Suppressor macrophage treated with lipopolysaccharide for 4 hours (primary cell): ENCODE measurements at regions not wholly inside any gene's neighbourhood (a gene's known extent, or its start where the extent isn't known, plus 50 kb on each side); places are given as distances from the start of the nearest gene placed in this dataset.

Source experiments
- DNase-seq: peaks from one replicate; pipeline ENCODE4 v3.0.0-alpha.2; 2020

DNA sequence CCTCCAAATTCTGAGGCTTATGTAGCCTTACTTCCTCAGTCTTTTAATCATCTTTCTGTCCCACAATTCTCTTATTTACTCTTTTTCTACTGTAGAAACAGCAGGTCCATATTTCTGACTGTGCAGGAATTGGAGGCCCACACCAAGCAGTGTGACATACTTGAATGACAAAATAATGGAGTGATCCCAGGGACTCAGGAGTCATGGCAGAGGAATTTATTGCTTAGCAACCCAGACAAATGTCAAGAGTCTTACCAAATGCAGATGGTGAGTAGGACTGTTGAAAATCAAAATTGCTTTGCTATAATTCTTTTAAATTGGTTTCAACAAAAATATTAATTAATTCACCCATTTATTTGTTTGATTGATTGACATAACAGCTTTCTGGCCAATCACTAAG, 59.9 kb downstream of the HTR1B start:
- no peak for DNase-seq

DNA sequence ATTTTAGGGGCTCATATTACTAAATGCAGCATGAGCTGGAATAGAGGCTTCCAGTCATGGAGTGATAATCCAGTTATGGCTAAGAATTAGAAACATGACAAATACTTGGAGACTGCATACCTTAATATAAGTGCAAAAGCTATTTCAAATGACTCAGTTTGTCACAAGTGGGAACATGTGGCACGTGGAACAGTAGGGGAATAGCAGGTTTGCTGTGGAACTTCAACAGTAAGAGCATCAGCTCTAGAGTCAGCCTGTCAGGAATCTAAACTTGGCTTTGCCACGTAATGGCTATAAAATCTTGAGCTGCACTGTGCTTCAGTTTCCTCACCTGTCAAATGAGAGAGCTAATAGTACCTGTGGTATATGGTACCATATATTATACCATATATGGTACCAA, 62.1 kb downstream of the HTR1B start:
- DNase-seq = no peak

- no peak for DNase-seq
Measured at GRCh38 chr6:77397561-77397960, 65.7 kb downstream of the HTR1B start.

GRCh38 chr6:77389402-77389801, 73.9 kb downstream of the HTR1B start:
- no peak for DNase-seq

DNA sequence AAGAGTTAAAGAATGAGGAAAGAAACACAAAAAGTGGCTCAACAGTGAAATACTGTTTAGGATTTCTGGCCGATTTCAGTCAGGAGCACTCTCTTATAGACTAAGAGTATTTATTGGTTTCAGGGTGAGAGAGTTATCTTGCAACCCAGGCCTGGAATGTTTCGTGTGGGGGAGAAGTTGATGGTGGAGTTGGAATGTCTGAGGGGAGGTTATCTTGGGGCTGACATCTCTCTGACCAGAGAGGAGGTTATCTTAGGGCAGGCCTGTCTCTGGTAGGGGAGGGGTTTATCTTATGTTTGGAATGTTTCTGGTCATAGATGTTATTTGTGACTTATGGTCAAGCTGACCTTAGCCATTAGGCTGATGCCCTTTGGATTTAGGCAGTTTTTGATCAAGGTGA, 80.3 kb downstream of the HTR1B start:
- no peak for DNase-seq

GRCh38 chr6:77373955-77374354, 89.3 kb downstream of the HTR1B start:
- no peak for DNase-seq

DNA sequence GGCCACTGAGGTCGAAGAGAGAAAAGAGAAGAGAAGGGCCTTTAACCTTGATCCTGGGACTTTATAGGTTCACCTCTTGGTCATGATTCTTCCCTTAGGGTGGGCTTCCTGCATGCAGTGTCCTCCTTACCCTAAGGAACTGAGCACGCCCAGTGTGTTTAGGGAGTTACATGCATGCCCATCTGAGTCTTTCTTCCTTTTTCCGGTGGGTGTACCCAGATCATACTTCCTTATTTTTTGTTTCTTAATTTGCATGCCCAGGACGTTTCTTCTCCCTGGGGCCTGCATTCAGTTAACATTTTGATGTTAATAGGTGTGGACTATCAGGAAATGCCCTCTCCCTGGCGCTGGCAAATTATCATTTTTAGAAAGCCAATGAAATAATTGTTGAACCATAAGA, 91.5 kb downstream of the HTR1B start:
- no peak for DNase-seq

DNA sequence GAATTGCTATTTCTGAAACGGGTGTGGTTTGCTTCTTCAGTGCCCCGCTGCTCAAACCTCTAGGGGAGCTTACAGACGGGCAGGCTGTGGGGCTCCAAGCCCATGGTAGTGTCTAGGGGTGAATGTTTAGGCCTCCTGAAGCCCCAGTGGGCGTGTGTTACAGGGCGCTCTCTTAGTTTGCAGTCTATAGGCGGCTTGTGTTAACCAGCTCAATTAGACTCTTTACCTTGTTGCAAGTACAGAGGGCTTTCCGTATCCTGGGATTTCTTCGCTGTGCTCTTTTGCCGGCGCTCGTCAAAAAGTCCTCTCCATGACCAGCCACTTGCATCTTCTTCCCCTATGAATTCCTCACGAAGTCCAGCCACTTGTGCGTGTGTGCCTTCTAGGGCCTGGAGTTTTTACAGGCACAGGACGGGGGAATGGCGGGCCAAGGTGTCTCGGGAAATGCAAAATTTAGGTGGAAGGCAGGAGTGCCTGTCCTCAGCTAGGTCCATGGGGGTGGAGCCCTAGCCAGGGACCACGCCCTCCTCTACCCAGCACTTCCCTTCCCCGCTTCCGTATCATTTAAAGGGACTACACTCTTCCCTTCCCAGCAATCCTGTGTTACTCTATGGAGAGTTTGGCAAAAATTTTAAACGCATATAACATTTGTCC, 94.5 kb downstream of the HTR1B start:
- no peak for DNase-seq

DNA sequence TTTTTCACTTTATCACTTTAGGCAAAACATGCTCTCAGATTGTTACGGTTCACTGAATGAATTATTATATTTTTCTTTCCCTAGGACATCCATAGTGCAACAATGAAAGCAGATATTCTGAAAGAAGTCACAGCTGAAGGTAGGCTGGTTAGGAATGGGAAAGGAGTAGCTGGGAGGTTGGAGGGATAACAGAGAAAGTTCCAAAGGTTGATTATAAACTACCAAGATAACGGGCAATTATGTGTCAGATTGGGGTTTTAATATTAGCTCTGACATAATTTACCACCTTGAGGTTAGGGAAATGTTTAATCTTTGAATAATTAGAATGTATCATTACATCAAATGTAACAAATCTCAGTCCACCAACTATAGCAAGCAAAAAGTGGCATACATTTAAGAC, 96.5 kb downstream of the HTR1B start:
- DNase-seq = no peak

- DNase-seq = no peak
Measured at GRCh38 chr6:77363702-77364101, 99.6 kb downstream of the HTR1B start.

DNA sequence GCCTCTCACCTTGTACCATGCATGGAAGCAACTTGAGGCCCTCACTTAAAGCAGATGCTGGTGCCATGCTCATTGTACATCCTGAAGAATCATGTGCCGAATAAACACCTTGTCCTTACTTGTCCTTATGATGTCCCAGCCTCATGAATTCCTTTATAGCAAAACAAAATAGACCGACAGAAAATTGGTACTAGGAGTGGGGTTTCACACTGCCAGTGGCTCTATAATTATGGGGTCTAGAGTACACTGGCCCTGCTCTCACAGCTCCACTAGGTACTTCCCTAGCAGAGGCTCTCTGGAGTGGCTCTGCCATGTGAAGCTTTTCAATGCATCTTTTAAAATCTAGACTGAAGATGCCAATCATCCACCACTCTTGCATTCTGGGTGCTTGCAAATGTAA, 101.2 kb downstream of the HTR1B start:
- DNase-seq = no peak

GRCh38 chr6:77361018-77361417, 102.3 kb downstream of the HTR1B start:
- DNase-seq = no peak

DNA sequence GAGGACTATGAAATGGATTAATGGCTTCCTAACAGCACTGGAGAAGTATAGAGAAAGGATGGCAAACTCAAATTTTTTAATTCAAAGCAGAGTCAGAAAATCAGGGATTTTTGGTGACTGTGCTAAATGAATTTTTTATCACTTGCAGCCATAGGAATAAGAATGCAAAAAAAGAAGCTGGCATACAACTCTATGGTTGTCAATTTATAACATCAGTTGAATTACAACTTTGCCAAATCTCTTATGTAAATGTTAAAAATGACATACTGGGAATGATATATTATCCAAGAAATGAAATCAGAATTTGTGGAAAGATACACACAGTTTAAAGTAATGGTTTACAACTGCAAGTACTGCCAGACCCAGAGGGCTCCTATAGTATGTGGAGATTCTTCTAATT, 106.5 kb downstream of the HTR1B start:
- no peak for DNase-seq

- DNase-seq = no peak
Measured at GRCh38 chr6:77354581-77354980, 108.7 kb downstream of the HTR1B start.

DNA sequence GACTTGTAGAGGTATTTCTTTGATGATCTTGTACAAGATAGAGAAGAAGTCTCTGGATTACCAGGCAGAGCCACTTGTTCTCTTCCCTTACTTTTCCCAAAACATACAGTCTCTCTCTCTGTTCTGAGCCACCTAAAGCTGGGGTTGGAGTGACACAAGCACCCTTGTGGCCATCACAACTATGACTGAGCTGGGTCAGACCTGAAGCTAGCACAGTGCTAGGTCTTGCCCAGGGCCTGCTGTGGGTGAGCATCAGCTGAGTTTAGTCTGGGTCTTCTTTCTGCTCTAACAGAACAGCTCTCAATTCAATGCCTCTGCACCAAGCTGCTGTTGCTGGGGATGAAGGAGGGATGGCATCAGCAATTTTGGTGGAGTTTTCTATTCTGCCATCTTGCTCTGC, 110.2 kb downstream of the HTR1B start:
- DNase-seq = no peak

- DNase-seq = no peak
Measured at GRCh38 chr6:77341058-77341986, 122.0 kb downstream of the HTR1B start.

- no peak for DNase-seq
Measured at GRCh38 chr6:77340331-77340730, 123.0 kb downstream of the HTR1B start.

DNA sequence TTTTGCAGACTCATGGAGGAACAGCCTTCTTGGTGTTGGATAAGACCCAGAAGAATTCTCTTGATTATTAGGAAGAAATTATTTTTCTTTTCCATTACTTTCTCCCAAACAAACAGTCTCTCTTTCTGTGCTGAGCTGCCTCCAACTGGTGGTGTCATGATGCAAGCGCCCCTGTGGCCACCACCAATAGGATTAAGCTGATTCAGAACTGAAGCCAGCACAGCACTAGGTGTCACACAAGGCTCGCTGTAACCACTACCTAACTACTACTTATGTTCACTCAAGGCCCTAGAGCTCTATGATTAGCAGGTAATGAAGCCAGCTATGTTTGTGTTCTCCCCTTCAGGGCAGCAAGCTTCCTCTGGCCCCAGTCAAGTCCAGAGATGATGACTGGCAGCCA, 123.4 kb downstream of the HTR1B start:
- no peak for DNase-seq

GRCh38 chr6:77337392-77337791, 125.9 kb downstream of the HTR1B start:
- DNase-seq = no peak

GRCh38 chr6:77334093-77334492, 129.2 kb downstream of the HTR1B start:
- DNase-seq = no peak

DNA sequence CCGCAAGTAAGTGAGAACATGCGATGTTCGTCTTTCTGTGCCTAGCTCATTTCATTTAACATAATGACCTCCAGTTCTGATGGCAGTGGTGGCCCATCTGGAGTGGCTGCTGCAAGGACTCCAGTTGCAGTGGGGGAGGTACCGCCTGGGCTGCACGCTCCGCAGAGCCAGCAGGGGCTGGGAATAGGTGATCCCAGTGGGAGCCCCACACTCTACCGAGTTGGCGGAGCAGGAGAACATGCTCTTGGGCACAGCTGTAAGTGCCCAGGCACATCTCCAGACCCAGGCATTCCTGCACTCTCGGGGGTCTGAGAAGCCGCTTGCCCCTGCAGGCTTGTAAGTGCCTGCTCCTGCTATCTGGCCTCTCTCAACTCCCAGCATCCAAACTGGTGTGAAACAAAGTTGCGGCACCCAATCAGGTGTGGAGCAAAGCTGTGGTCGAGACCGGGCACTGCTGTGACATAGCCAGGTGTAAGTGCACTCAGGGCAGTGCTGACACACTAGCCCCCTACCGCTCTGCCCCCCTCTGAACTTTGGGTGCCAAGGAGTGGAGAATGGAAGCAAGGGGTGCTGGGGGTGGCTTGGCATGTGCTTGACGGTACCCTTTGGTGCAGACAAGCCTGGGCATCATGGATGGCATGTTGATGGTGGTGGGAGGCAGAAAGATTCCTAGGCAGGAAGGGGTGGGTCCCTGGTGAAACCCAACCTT, 130.2 kb downstream of the HTR1B start:
- no peak for DNase-seq

DNA sequence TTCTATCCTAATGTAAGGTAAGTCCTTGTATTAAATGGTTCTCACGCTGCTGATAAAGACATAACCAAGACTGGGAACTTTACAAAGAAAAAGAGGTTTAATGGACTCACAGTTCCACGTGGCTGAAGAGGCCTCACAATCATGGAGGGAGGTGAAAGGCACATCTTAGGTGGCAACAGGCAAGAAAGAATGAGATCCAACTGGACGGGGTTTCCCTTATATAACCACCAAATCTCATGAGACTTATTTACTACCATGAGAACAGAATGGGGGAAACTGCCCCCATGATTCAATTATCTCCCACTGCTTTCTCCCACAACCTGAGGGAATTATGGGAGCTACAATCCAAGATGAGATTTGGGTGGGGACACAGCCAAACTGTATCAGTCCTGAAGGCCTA, 136.6 kb downstream of the HTR1B start:
- no peak for DNase-seq

DNA sequence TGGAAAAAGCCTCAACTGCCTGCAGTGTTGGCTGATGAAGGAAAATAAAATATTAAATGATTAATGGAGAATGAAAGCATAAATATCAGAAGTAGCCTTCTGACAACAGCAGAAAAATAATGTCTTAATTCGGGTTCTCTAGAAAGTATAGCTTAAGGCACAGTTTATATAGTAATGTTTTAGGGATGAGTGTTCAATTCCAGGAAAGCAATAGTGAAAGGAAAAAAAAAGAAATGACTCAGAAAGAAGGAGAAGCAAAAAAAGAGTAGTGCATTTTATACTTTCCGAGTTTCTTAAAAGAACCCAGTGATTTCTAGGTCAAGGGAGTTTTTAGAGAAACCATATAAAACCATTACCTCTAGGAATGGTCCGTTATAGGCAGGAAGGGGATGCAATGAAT, 137.3 kb downstream of the HTR1B start:
- DNase-seq = no peak

- no peak for DNase-seq
Measured at GRCh38 chr6:77324866-77325265, 138.4 kb downstream of the HTR1B start.
